GM18870 (cell line): ENCODE measurements at regions not wholly inside any gene's neighbourhood (a gene's known extent, or its start where the extent isn't known, plus 50 kb on each side); places are given as distances from the start of the nearest gene placed in this dataset.

ENCODE experiments used
- ATAC-seq: cut with Tn5 transposase; IDR thresholded peaks from one replicate; pipeline ENCODE4 v1.9.1; 2021; ENCODE audit warnings: moderate library complexity; ENCODE audit not compliant: unreplicated experiment

DNA sequence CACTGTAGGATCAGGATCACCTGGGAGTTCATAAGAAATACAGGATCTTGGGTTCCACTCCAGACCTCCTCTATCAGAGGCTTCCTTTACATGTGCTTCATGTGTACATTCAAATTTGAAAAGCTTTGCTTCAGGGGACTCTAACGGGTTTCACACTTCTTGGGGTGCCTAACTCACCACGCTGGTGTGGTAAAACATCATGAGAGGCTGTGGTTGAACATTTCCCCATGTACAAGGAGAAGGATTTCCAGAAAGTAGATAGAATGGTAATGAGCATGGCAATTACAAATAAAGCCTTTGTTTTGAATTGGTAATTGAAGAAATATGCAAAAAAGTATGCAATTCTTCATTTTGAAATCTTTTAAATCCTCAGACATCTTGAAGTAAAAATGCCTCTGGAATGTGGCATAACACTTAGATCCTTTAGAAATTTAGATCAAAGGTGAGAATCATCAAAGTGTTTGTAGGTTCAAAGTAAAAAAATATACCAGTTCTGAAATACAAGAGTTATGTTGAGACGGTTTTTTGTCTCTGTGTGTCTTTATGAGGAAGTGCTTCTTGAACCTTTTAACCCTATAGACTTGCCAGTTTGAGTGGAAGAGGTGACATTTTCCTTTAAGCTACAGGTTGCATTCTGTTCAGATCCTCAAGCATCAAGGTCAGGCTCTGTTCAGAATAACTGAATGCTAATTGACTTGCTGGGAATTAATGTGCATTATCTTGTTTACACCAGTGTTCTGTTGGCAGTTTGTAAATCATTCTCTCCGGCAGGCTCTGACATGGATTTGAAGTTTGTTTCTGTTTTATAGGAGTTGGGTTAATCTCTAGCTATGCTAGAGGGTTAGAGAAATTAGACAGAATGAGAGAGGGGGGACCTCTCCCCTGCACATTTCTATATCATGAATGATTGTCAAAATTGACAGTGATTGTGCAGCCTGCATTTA is 415.3 kb downstream of the MAN2A1 start:
- ATAC-seq = no peak

DNA sequence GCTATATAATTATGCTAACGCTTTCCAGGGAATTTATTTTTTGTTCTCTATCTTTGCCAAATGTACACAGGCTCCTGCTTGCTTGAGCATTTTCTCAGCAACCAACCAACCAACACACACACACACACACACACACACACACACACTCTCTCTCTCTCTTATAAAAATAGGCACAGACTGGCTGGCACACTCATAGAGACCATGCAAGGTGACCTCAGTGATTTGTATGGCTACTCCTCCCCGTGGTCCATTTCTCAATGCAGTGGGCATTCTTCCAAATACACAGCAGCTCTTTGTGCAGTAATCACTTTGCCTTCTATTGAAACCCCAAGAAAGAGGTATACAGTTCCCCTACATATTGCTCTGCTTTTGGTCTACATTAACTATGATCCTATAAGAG is 416.0 kb downstream of the MAN2A1 start:
- ATAC-seq = no peak

DNA sequence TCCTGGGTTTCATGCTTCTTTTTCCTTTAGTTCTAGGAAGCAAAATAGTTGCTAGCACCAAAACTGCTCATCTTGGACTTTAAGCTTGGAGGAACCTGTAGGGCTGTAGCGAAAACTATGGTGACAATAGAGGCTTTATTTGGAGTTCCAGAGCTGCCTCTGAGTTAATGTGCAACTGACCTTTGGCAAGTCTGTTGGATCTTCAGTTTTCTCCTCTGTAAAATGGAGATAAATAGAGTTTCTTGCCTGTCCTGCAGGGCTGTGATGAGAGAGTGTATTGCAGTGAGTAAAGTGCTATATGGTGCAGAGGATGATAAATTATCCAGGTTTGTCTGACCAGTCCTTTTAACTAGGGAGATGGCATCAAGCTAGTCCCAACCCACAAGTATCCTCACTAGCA is 417.0 kb downstream of the MAN2A1 start:
- ATAC-seq = no peak

DNA sequence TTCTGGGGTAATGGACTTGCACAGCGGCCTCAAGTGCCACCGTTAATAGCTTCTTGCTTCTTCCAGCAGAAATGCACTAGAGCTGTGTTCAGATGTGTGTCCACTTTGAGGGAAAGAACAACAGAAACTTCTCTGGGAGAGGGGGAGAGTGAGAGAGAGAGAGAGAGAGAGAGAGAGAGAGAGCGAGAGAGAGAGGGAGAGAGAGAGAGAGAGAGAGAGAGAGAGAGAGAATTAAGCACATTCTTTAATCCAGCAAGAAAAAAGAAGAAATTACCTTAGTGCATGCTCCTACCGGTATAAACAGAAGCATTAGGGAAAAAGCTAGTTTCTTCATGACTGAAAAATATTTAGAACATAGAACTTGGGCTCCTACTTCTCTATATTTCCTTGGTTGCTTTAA is 418.8 kb downstream of the MAN2A1 start:
- no peak for ATAC-seq

DNA sequence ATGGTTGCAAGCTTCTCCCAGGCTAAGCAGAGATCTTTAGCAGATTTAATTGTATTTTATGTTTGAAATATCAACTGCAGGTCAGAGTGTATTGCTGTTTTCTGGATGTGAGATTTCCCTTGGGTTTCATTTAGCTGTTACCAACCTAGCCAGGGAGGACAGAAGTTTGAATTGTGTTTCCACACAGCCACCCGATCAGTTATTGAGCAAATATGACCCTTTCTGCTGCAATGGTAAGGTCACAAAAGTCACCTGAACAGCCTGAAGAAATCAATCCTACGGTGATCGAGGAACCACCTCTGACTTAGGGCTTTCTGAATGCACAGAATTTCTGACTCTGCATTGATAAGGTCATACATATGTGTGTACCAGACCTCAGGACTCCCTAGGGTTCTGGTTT is 419.9 kb downstream of the MAN2A1 start:
- ATAC-seq = no peak

DNA sequence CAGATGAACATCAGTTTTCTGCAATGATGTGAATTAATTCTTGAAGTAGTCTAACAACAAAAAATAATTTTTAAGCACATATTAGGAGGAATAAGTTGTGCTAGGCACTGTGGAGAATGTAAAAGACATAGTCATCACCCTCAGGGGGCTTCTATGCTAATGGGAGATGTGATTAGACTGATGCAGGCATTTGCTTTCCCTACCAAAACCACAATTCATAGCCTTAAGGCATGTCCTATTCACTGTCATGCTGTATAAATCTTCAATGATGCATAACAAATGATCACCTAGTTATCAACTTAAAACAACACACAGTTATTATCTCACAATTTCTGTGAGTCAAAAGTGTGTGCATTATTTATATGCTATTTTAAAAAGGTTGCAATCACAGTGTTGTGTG is 422.6 kb downstream of the MAN2A1 start:
- no peak for ATAC-seq

DNA sequence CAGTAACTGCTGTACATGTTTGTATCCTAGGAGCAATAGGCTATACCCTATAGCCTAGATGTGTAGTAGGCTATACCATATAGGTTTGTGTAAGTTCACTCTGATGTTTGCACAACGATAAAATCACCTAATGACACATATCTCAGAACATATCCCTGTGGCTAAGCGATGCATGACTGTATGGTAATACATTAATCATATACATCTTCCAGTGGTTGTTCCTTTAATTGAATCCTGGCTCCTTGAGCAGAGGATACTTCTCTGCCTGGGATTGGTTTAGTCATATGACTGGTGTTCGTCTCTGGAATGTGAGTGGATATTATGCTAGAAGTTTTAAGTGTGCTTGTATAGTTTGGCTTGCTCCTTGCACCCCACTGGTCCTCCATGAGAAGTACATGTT is 425.8 kb downstream of the MAN2A1 start:
- no peak for ATAC-seq

DNA sequence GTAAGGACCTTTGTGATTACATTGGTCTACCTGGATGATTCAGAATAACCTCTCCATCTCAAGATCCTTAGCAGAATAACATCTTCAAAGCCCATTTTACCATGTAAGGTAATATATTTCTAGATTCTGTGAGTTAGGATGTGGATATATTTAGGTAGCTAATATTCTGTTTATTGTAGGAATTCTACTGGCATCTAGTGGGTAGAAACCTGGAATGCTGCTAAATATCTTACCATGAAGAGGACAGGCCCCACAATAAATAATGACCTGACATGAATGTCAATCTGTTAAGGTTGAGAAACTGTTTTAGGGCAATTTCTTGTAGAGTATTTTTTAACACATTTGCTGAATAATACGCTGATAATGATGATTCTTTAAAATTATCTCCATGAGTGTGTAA is 426.8 kb downstream of the MAN2A1 start:
- no peak for ATAC-seq

DNA sequence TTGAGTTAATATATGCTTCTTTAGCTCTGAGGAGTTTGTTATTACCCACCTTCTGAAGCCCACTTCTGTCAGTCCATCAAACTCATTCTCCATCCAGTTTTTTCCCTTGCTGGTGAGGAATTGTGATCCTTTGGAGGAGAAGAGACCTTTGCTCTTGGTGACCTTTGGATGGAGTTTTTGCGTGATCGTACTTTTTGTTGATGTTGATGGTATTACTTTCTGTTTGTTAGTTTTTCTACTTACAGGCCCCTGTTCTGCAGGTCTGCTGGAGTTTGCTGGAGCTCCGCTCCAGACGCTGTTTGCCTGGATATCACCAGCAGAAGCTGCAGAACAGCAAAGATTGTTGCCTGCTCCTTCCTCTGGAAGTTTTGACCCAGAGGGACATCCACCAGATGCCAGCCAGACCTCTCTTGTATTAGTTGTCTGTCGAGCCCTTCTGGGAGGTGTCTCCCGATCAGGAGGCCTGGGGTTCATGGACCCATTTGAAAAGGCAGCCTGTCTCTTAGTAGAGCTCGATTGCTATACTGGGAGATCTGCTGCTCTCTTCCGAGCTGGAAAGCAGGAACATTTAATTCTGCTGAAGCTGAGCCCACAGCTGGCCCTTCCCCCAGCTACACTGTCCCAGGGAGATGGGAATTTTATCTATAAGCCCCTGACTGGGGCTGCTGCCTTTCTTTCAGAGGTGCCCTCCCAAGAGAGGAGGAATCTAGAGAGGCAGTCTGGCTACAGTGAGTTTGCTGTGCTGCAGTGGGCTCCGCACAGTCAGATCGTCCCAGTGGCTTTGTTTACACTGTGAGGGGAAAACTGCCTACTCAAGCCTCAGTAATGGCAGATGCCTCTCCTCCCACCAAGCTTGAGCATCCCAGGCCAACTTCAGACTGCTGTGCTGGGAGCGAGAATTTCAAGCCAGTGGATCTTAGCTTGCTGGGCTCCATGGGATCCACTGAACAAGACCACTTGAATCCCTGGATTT is 445.5 kb downstream of the MAN2A1 start:
- ATAC-seq = no peak

DNA sequence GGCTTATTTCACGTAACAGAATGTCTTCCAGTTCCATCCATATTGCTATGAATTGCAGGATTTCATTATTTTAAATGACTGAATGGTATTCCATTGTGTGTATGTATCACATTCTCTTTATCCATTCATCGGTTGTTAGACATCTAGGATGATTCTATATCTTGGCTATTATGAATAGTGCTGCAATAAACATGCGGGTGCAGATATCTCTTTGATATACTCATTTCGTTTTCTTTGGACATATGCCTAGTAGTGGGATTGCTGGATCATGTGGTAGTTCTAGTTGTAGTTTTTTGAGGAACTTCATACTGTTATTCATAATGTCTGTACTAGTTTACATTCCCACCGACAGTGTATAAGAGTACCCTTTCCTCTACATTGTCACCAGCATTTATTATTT is 460.5 kb downstream of the MAN2A1 start:
- ATAC-seq = no peak

DNA sequence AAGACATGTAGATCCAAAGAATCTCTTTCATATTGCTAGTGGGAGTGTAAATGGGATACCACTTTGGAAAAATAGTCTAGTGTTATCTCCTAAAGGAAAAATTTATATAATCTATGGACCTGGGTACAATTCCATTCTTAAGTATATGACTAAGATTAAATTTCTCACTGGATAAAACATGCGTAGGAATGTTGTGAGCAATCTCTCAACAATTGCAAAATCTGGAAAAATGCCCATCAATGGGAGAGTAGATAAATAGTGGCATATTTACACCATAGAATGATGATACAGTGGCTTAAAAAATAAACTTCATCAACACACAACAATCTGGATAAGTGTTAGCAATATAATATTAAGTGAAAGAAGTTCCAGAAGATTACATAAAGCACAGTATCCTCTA is 469.5 kb downstream of the MAN2A1 start:
- no peak for ATAC-seq

DNA sequence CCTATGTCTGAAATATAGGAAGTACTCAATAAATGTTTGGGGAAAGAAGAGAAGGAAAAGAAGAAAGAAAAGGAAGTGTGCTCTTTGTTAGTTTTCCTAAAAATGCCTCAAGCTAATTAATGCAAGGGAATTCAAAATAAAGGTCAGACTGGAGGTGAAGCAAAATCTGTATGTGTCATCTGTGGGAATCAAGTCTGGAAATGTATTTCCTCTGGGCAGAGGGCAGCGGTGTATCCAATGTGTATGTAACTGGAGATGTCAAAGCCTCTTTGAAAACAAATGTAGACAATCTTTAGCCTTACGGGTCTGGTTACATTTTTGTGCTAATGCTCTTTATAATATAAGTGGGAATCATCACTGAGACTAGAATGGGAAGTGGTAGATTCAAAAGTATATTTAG is 471.4 kb downstream of the MAN2A1 start:
- no peak for ATAC-seq

DNA sequence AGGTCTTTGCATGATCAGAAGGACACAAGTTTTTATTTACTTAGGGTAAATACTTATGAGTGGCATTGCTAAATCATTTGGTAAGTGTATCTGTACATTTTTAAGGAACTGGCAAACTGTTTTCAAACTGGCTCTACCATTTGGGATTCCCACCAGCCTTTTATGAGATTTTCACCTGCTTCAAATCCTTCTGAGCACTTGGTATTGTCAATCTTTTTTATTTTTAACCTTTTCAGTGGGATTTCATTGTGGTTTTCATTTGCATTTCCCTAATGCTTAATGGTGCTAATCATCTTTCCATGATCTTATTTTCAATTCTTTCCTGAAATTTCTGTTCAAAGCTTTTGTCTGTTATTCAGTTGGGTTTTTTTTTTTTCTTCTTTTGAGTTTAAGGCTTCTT is 475.6 kb downstream of the MAN2A1 start:
- no peak for ATAC-seq

DNA sequence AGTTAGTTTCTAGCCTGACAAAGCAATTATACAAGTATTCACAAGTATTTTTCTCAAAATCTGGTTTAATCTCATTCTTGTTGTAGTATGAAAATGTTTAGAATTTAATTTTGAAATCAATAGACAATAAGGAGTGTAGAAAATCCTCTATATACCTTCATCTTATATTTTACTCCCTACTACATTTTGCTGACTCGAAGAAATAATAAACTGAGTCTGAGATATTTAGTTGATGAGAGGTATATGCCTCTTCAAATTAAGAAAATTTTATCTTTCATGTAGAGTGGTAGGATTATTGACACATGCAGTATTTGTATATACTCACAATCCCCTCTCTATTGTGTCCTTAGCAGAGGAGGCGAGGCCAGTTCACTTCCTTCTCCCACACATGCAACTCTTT is 477.7 kb downstream of the MAN2A1 start:
- no peak for ATAC-seq

DNA sequence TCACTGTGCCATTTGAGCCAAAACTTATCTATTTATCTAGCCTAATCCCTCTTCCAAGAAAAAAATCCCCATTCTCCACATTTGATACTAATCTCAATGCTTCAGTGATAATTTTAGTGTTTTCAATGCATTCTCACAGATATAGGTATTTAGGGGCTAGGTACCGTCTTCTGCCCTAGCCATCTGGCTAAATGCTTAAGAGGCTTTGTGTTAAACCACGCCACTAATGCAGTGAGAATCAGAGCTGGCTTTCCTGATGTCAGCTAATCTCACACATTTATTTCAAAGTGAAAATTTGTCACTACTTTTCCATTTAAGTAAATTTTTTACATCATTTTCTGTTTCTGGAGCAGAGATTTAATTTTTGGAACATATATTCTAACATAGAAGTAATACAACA is 479.7 kb downstream of the MAN2A1 start:
- no peak for ATAC-seq

DNA sequence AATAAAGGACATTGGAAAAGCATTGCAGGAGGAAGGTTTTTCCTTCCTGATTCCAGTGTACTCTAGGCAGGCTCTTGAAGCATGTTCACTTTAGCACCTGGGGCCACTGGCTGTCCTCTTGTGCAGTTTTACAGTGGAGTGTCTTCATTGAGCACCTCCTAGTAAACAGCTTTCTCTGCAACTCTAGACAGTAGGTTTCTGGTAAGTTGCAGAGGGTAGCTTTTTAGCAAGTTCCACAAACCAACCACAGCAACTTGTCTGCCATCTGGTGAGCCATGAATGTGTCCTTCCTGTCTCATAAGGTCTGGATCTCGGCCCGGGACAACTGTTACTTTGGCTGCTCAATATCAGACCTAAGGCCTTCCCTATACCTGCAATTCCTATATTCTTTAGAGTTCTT is 488.0 kb downstream of the MAN2A1 start:
- ATAC-seq = no peak

DNA sequence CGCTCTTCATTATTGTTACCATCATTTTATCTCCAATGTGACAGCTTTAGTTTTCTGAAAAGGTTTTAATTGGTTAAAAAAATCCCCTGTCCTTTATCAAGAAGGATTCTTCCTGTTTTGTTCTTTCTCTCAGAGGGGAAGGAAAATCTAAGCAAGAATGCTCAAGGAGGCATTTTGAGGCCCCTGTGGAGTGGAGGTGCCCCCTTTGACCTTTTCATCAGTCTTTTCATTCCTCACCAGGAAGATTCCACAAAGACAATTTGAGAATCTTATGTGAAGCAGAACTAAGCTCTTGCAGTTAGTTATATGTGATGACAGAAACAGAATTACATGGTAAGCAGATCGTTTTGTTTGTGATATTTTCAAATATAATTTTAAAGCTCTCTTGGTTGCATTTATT is 489.6 kb downstream of the MAN2A1 start:
- ATAC-seq = no peak

DNA sequence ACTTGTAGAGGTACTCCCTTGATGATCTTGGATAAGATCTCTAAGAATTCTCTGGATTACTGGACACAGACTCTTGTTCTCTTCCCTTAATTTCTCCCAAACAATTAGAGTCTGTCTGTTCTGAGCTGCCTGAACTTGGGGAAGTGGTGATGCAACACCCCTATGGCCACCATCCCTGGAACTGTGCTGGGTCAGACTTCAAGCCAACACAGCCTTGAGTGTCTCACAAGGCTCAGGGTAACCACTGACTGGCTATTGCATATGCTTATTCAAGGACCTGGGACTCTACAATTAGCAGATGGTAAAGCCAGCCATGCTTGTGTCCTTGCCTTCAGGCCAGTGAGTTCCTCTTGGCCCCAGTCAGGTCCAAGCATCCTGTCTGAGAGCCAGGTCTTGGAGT is 504.5 kb downstream of the MAN2A1 start:
- ATAC-seq = no peak

DNA sequence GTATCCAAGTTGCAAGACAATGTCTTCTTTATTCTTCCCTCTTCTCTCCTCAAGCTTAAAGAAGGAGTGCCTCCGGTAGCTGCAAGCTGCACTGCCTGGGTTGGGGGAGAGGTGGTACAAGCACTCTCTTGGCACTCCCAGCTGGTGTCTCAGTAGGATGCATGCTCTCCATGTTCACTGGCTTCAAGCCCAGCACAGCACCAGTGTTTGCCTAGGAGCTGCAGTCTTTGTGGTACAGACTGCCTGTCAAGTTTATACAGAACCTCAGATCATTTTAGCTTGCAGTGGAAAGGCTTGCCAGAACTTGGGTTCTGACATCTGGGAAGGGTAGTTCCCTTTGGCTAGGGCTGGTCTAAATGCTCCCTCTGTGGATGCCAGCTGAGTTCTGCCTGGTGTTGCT is 505.6 kb downstream of the MAN2A1 start:
- ATAC-seq = no peak

DNA sequence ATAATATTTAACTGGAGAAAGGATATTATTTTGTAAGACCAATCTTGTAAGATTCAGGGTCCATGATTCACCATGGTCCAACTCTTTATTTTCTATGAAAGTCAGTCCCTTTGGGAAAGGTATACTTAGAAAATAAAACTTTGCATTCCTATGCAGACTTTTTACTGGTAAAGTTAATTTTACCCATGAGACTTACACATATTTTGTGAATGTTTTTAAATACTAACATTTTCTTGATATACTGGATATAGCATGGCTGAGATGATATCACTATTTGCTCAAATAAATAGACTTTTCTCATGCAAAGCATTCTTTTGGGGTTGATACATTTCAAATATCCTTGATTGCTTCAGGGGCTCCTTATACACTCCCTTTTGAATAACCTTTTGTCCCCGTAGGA is 512.1 kb downstream of the MAN2A1 start:
- ATAC-seq = no peak

DNA sequence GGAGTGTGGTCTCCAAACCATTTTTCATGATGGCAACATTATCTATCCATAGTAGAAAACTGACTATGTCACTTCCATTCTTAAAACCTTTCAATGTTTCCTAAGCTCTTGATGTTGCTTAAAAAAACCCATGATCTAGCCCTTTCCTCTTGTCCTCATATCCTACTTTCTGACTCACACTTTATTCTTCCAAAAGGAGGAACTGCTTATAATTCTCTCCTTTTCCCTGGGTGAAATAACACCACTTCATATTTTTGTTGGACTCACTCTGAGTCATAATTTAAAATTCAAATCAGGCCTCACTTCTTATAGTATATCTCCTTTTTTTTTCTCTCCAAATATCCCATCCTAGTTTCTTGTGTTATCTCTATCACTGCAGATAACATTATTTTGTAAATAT is 513.9 kb downstream of the MAN2A1 start:
- ATAC-seq = no peak

DNA sequence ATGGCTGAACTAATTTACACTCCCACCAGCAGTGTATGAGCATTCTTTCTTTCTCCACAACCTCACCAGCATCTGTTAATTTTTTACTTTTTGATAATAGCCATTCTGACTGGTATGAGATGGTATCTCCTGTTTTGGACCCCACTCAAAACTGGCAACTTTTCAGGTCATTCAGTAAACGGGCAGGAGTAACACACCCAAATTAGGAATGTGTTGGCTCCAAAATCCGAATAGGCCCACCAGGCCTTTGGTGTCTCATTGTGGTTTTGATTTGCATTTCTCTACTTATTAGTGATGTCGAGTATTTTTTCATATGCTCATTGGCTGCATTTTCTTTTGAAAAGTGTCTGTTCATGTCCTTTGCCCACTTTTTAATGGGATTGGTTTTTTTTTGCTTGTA is 517.1 kb downstream of the TMEM232 start:
- no peak for ATAC-seq
